ACC112 (cell line): ENCODE measurements at regions not wholly inside any gene's neighbourhood (a gene's known extent, or its start where the extent isn't known, plus 50 kb on each side); places are given as distances from the start of the nearest gene placed in this dataset.

Experiments
- H2AFZ ChIP-seq: fragments of 200-600 bp; sonication (generic); one replicate; pipeline ENCODE4 v1.6.0; 2017; ENCODE audit warnings: antibody characterized with exemption, low read length; ENCODE audit not compliant: unreplicated experiment
- H3K27ac ChIP-seq: fragments of 200-600 bp; sonication (generic); 2 replicates; pipeline ENCODE4 v1.5.1; 2014; ENCODE audit warnings: low read depth, mild to moderate bottlenecking, antibody characterized with exemption, low read length, moderate library complexity
- H3K27me3 ChIP-seq: fragments of 200-600 bp; sonication (generic); 2 replicates; pipeline ENCODE4 v1.6.1; 2014; ENCODE audit warnings: mild to moderate bottlenecking, antibody characterized with exemption, low read length, moderate library complexity, mixed read lengths; ENCODE audit not compliant: insufficient read depth
- H3K36me3 ChIP-seq: fragments of 200-600 bp; sonication (generic); 2 replicates; pipeline ENCODE4 v1.6.1; 2016; ENCODE audit warnings: mild to moderate bottlenecking, antibody characterized with exemption, low read length, moderate library complexity, mixed read lengths; ENCODE audit not compliant: insufficient read depth
- H3K4me1 ChIP-seq: fragments of 200-600 bp; sonication (generic); one replicate; pipeline ENCODE4 v1.6.1; 2016; ENCODE audit warnings: low read length, mixed read lengths; ENCODE audit not compliant: insufficient read depth, unreplicated experiment, control insufficient read depth
- H3K4me3 ChIP-seq: fragments of 200-600 bp; sonication (generic); 2 replicates; pipeline ENCODE4 v1.5.1; 2014; ENCODE audit warnings: mild to moderate bottlenecking, low read depth, low read length
- H3K79me2 ChIP-seq: fragments of 200-600 bp; sonication (generic); one replicate; pipeline ENCODE4 v1.6.0; 2016; ENCODE audit warnings: low read length; ENCODE audit not compliant: control insufficient read depth, unreplicated experiment, insufficient read depth

DNA sequence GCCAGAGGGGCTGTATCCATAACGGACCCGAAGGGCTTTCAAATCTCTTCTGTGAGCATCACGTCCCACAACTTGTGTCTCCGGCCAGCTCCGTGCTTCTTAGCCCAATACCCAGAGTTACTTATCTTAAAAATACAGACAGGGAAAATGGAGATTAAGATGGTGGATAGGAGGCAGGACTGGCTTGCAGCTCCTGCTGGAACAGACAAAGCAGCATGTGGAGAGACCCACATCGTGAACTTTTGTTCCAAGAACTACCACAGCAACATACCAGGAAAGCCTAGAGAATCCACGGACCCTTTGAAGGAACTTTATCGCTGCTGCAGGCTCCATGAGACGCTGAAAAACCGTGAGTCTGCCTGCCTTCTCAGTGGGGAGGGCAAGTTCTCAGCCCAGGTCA lies 113.7 kb downstream of the RNASET2 start:
- H3K36me3 ChIP-seq, result no peaks in the 10 kb centered on the region
- H3K4me1 ChIP-seq, result no peaks in the 10 kb centered on the region
- H2AFZ ChIP-seq, result no peak overlapping the region
- H3K27me3 ChIP-seq, result no peaks in the 10 kb centered on the region
- no peak overlapping the region for H3K27ac ChIP-seq
- no peaks in the 10 kb centered on the region for H3K79me2 ChIP-seq
- no peak overlapping the region for H3K4me3 ChIP-seq

DNA sequence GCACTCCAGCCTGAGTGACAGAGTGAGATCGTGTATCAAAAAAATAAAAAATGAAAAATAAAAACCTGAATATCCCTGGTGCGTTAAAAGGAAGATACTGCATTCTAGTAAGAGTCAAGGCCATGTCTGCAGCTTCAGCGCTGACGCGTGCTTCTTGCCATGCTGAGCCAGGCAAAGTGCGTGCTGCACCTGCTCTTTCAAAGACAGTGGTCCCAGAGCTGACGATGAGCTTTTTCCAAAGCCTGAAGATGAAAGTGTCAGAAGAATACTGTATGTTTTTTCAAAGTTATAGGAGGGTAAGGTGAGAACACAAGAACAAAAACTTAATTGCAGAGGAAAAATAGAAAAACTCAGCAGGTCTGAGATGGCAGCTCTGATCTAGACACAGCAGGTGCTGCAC lies 115.1 kb downstream of the RNASET2 start:
- Histone ChIP-seq H3K27ac (no peak overlapping the region), H3K4me1 (no peaks in the 10 kb centered on the region), H3K79me2 (no peaks in the 10 kb centered on the region), H2AFZ (no peak overlapping the region), H3K36me3 (no peaks in the 10 kb centered on the region), H3K4me3 (no peak overlapping the region), H3K27me3 (no peaks in the 10 kb centered on the region)

- Histone ChIP-seq H3K27me3 (0 out of 2 replicates have a peak, but pooled peaks cover 3% of the 10 kb centered on the region), H2AFZ (no peak overlapping the region), H3K27ac (no peak overlapping the region), H3K4me1 (no peaks in the 10 kb centered on the region), H3K79me2 (no peaks in the 10 kb centered on the region), H3K36me3 (no peaks in the 10 kb centered on the region), H3K4me3 (no peak overlapping the region)
Measured at GRCh38 chr6:166839569-166839968, 116.8 kb downstream of the RNASET2 start.

DNA sequence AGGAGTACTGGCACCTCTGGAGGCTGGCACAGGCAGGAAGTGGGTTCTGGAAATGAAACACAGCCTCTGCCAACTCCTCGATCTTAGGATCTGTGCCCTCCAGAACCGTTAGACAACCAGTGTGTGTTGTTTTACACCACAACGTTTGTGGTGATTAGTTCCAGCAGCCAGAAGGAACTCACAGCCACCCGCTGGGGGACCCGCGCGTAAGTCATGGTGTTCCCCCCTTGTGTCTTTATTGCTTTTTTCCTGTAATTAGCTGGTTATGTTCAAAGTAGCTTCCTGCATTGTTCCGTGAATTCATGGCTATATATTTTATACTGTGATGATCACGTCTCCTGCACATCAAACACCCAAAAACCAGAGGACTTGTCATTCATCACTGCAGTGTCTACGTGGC lies 117.4 kb downstream of the RNASET2 start:
- no peak overlapping the region for H3K27ac ChIP-seq
- H3K4me1 ChIP-seq, result no peaks in the 10 kb centered on the region
- H3K27me3 ChIP-seq, result 0 out of 2 replicates have a peak, but pooled peaks cover 3% of the 10 kb centered on the region
- H3K4me3 ChIP-seq, result no peak overlapping the region
- no peaks in the 10 kb centered on the region for H3K79me2 ChIP-seq
- no peaks in the 10 kb centered on the region for H3K36me3 ChIP-seq
- H2AFZ ChIP-seq, result no peak overlapping the region

DNA sequence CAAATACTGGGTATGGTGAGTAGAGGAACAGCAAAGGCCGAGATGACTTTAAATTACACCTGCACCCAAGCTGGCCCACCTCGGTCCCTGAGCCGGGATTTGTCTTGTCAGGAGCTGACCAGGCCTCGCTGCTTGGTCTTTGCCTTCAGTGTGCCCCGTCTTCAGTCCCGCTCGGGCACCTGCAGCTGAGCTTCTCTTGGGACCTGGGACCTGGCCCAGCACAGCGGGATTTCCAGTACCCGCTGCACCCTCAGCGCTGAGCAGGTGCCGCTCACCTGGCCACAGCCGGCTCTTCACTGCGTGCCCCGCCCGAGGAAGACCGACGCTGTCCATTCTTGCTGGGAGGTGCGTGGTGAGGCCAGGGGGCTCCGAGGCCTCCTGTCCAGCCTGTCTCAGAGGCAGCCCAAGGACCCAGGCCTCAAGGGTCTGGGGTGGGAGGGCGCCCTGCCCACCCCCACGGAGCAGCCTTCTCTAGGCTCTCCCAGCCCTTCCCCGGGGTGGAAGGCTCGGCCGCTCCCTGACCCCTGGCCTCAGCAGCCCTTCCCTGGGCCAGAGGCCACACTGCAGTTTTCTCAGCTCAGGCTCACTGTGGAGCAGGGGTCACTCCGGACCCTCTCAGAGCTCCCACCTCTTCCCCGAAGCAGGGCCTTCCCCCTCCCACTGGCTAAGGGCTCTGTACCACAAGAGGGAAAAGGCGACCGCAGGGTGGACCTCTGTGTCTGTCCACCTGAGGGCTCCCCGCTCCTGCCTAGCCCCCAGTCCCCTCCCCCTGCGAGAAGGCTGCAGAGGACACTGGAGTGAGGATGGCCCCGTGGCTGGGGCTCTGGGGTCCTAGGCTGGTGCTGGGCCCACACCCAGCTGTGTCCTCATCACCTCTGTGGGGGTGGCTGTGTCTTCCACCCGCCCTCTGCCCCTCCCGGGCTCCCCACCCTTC lies 119.3 kb downstream of the RNASET2 start:
- no peak overlapping the region for H3K4me3 ChIP-seq

GRCh38 chr6:166834049-166834448 lies 122.3 kb downstream of the RNASET2 start:
- H3K27me3 ChIP-seq, result 0 out of 2 replicates have a peak, but pooled peaks cover 3% of the 10 kb centered on the region

More for the DNA sequence above, 119.3 kb downstream of the RNASET2 start:
- Histone ChIP-seq H3K36me3 (no peaks in the 10 kb centered on the region), H3K4me1 (no peaks in the 10 kb centered on the region), H3K27me3 (0 out of 2 replicates have a peak, but pooled peaks cover 3% of the 10 kb centered on the region), H3K27ac (no peak overlapping the region), H2AFZ (no peak overlapping the region), H3K79me2 (no peaks in the 10 kb centered on the region)

GRCh38 chr6:166830891-166831363 lies 125.4 kb downstream of the RNASET2 start:
- no peaks in the 10 kb centered on the region for H3K79me2 ChIP-seq
- H3K4me1 ChIP-seq, result no peaks in the 10 kb centered on the region
- no peaks in the 10 kb centered on the region for H3K36me3 ChIP-seq
- H2AFZ ChIP-seq, result no peak overlapping the region
- no peak overlapping the region for H3K27ac ChIP-seq
- no peak overlapping the region for H3K4me3 ChIP-seq
- peaks cover 7% of the 10 kb centered on the region; the same call in 1 of the 2 replicates for H3K27me3 ChIP-seq

More at GRCh38 chr6:166834049-166834448, 122.3 kb downstream of the RNASET2 start:
- Histone ChIP-seq H3K27ac (no peak overlapping the region), H3K79me2 (no peaks in the 10 kb centered on the region), H3K4me1 (no peaks in the 10 kb centered on the region), H2AFZ (no peak overlapping the region), H3K4me3 (no peak overlapping the region), H3K36me3 (no peaks in the 10 kb centered on the region)

DNA sequence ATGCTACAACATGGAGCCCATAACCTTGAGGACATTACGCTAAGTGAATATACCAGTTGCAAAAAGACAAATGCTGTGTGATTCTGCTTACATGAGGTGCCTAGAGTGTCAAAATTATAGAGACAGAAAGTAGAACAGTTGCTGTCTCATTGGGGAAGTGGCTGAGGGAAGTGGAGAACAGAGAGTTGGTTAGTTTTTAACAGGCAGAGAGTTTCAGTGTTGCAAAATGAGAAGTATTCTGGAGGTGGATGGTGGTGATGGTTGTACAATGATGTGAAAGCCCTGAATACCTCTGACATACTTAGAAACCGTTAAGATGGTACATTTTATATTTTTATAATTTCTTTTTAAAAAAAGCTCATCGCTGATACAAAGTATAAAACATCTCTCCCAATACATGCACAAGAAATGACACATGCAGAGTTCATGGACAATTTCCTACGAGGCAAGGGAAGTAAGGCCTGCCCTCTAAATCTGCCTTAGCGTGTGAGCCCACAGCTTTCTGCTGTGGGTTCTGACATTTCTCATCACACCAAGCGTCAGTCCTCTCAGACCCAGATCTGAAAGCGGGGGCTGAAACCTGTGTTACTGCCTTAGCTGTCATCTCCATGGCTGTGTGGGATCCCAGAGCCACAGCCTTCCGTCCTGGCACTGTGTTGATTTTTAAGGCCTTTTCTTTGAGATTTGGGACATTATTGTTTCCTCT lies 126.0 kb downstream of the RNASET2 start:
- Histone ChIP-seq H3K79me2 (no peaks in the 10 kb centered on the region), H3K4me3 (no peak overlapping the region), H3K36me3 (no peaks in the 10 kb centered on the region), H3K27ac (no peak overlapping the region), H3K4me1 (no peaks in the 10 kb centered on the region), H2AFZ (no peak overlapping the region), H3K27me3 (peaks cover 7% of the 10 kb centered on the region; the same call in 1 of the 2 replicates)

DNA sequence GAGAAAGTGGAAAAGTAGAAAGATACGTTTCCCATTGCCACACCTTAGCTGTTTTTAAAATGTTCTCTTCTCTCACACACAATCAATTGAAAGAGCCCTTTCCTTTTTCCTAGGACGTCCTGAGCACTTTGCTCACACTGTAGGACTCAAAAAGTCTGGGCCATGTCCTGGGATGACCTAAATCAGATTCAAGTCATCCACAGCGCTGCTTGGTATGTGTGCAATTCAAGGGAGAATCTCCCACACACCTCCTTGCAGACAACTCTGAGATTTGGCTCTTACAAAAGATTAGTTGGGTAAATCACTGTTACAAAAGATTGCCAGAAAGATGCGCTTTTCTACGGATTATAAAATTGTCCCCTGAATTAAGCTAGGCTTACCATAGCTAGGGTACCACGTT lies 130.1 kb downstream of the RNASET2 start:
- Histone ChIP-seq H3K4me1 (no peaks in the 10 kb centered on the region), H3K4me3 (no peak overlapping the region), H2AFZ (no peak overlapping the region), H3K27me3 (peaks cover 9% of the 10 kb centered on the region; the same call in 1 of the 2 replicates), H3K36me3 (no peaks in the 10 kb centered on the region), H3K79me2 (no peaks in the 10 kb centered on the region), H3K27ac (no peak overlapping the region)

DNA sequence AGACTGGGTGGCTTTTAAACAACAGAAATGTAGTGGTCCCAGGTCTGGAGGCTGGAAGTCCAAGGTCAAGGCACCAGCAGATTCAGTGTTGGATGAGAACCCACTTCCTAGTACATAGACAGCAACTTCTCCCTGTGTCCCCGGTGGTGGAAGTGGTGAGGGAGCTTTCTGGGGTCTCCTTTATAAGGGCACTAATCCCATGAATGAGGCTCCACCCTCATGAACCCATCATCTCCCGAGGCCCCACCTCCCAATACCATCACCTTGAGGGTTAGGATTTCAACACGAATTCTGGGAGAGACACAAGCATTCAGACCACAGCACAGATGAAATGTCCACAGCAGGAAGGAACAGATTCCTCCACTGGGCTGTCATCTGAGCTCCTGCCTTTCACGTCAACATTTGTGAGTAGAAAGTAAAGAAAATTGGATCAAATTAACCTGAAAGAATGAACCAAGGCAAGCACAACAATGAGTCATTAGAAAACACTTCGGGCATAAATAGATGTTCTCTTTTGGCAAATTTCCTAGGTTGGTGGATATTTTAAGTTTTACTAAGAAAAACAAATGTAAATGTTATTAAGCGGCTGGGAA lies 130.7 kb downstream of the RNASET2 start:
- no peak overlapping the region for H3K4me3 ChIP-seq
- no peak overlapping the region for H3K27ac ChIP-seq
- H3K4me1 ChIP-seq, result no peaks in the 10 kb centered on the region
- peaks cover 9% of the 10 kb centered on the region; the same call in 1 of the 2 replicates for H3K27me3 ChIP-seq
- no peaks in the 10 kb centered on the region for H3K79me2 ChIP-seq
- H2AFZ ChIP-seq, result no peak overlapping the region
- no peaks in the 10 kb centered on the region for H3K36me3 ChIP-seq
